BE2C (cell line): ENCODE measurements at regions not wholly inside any gene's neighbourhood (a gene's known extent, or its start where the extent isn't known, plus 50 kb on each side); places are given as distances from the start of the nearest gene placed in this dataset.
A peak's percentile ranks its signal among the peaks of the same experiment; 100 is the strongest.

Source experiments
- DNase-seq: peaks from one replicate; pipeline ENCODE4 v3.0.0-alpha.2; 2020
- H3K27me3 ChIP-seq: fragments of 250-450 bp; sonication (Bioruptor Pico); 2 replicates; pipeline ENCODE4 v1.5.1; 2020; ENCODE audit warnings: mild to moderate bottlenecking
- H3K36me3 ChIP-seq: fragments of 250-450 bp; sonication (Bioruptor Pico); 2 replicates; pipeline ENCODE4 v1.5.1; 2020; ENCODE audit warnings: mild to moderate bottlenecking
- H3K4me1 ChIP-seq: fragments of 250-450 bp; sonication (Bioruptor Pico); 2 replicates; pipeline ENCODE4 v1.5.1; 2020
- H3K4me3 ChIP-seq: 2 replicates; pipeline ENCODE4 v1.5.1; 2011; ENCODE audit warnings: low read depth, low read length
- H3K9me3 ChIP-seq: fragments of 250-450 bp; sonication (Bioruptor Pico); 2 replicates; pipeline ENCODE4 v1.5.1; 2020
- TF ChIP-seq, protein P1 (sequence below): IDR thresholded peaks from 2 replicates; pipeline ENCODE4 v1.5.1; 2012; ENCODE audit warnings: mild to moderate bottlenecking, low read depth, low read length

DNA sequence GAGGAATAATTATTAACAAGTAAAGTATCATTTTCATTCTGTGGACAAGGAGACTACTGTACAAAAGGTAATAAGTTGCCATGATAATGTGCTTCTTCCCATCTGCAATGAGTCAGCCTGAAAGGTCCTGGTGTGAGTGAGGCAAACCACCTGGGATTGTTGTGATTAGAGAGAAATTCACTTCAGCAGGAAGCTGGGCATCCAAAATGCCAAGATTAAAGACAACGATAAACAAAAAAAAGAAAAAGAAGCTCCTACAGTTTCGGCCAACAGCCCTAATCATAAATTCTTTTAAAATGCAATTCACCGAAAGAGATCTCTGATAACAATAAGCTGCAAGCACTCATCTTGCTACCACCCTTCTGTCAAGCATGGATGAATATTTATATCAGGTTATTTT, 507.8 kb downstream of the TUSC7 start:
- DNase-seq, result peak; percentile 29
- Histone ChIP-seq H3K9me3 (no peaks in the 10 kb centered on the region), H3K4me3 (peak overlapping the region; percentile 20), H3K36me3 (no peaks in the 10 kb centered on the region), H3K27me3 (no peaks in the 10 kb centered on the region), H3K4me1 (peaks cover 17% of the 10 kb centered on the region)
- TF ChIP-seq, protein P1, sequence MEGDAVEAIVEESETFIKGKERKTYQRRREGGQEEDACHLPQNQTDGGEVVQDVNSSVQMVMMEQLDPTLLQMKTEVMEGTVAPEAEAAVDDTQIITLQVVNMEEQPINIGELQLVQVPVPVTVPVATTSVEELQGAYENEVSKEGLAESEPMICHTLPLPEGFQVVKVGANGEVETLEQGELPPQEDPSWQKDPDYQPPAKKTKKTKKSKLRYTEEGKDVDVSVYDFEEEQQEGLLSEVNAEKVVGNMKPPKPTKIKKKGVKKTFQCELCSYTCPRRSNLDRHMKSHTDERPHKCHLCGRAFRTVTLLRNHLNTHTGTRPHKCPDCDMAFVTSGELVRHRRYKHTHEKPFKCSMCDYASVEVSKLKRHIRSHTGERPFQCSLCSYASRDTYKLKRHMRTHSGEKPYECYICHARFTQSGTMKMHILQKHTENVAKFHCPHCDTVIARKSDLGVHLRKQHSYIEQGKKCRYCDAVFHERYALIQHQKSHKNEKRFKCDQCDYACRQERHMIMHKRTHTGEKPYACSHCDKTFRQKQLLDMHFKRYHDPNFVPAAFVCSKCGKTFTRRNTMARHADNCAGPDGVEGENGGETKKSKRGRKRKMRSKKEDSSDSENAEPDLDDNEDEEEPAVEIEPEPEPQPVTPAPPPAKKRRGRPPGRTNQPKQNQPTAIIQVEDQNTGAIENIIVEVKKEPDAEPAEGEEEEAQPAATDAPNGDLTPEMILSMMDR, result no peak

DNA sequence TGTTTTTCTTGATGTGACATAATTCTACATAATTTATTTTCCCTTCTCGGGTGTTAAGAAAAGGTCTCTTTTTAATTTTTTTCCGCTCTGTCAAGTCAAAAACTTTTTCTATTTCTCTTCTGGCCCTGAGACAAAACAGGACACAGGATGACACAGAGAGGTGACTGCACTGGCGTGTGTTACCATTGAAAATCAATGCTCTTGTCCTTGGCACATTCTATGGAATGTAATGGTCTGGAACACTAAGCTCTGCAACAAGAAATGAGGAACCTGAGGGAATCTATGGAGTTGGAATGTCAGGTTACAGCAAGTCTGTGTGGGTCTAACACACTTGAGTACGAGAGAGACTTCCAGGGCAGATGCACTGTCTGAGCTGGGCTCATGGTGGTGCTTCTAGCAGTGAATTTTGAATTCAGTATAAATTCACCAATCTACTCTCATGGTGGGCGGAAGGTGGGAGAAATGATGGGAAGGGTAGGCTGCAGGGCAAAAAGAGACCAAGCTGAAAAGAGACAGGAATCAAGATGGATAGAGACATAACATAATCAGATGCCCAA, 508.3 kb downstream of the TUSC7 start:
- Histone ChIP-seq H3K4me3 (peak overlapping the region; percentile 20), H3K36me3 (no peaks in the 10 kb centered on the region), H3K4me1 (peaks cover 17% of the 10 kb centered on the region), H3K27me3 (no peaks in the 10 kb centered on the region), H3K9me3 (no peaks in the 10 kb centered on the region)
- DNase-seq, result peak; percentile 14
- TF ChIP-seq, protein P1, result no peak

DNA sequence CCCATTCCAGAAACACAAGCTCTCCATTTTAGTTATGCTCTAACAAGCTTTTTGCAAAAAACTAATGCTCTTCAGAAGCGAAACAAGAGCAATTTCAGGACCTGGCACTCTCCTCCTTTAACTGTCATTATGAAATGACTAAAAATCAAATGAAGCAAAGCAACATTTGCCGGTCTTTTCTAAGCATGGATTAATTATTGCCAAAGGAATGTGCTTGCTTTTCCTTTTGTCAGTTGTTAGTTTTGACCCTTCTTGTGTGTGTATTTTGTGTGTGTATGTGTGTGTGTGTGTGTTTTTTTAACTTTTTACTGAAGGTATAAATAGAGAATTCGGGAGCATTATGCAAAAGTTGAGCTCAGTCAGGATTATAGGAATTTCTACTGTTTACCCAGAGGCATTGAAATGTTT, 509.1 kb downstream of the TUSC7 start:
- TF ChIP-seq, protein P1, result no peak

DNA sequence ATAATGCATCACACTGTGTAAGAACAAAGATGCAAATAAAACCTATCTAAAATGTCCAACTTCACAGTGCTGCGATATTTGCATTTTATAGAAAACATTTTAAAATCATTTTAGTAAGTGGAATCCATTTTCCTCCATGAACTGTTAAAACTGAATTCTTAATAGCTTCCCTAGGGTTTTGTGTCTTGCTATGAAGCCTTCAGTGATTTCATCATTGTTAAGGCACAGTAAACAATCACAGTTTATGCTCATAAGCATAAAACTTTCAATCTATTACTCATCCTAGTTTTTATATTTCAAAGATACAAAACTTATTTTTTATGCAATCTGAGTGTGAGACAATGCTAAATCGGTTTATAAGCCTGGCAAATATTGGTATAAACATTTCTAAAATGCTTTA, 509.7 kb downstream of the TUSC7 start:
- DNase-seq, result no peak
- Histone ChIP-seq H3K4me3 (no peak overlapping the region), H3K9me3 (no peaks in the 10 kb centered on the region), H3K27me3 (no peaks in the 10 kb centered on the region), H3K4me1 (peaks cover 17% of the 10 kb centered on the region), H3K36me3 (no peaks in the 10 kb centered on the region)
- TF ChIP-seq, protein P1, result no peak

More for the DNA sequence above, 509.1 kb downstream of the TUSC7 start:
- Histone ChIP-seq H3K4me3 (no peak overlapping the region), H3K9me3 (no peaks in the 10 kb centered on the region), H3K4me1 (peaks cover 17% of the 10 kb centered on the region), H3K36me3 (no peaks in the 10 kb centered on the region), H3K27me3 (no peaks in the 10 kb centered on the region)
- DNase-seq, result no peak

DNA sequence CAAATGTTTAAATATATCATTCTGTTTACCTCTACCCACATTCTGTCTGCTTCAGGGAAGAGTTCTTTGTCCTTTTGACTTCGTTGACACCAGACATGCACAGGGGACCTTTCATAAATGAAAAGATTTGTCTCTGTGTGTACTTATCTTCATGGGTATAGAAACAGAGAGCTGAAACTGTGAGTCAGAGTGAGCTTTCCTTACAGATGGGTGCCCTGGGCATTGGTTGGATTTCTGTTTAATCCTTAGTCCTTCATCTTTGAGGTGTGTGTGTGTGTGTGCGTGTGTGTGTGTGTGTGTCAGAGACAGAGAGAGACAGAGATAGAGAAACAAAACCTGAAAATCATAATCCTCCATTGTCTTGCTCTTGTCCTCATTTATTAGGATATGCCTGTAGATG, 517.4 kb downstream of the TUSC7 start:
- H3K4me1 ChIP-seq, result no peaks in the 10 kb centered on the region
- no peaks in the 10 kb centered on the region for H3K27me3 ChIP-seq
- DNase-seq, result no peak
- no peaks in the 10 kb centered on the region for H3K36me3 ChIP-seq
- no peak overlapping the region for H3K4me3 ChIP-seq
- TF ChIP-seq, protein P1, result no peak
- no peaks in the 10 kb centered on the region for H3K9me3 ChIP-seq

DNA sequence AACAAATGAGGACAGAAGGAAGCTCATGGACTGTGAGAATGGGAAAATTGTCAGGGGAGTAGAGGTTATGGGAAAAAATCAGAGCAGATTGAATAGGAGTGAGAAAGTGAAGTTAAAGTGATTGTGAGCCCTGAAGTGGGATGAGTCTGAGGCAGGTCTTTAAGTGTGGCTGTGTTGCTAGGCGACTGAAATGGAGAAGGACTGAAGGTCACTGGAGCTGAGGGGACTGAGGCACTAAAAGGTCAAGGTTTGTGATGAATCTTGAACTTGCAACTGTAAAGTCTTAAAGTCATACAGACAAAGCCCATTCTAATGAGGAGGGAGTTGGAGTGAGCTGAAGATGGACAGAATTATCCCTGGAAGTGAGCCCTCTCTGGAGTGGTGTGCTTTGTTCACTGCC, 518.9 kb downstream of the TUSC7 start:
- H3K36me3 ChIP-seq, result no peaks in the 10 kb centered on the region
- TF ChIP-seq, protein P1, result no peak
- no peaks in the 10 kb centered on the region for H3K27me3 ChIP-seq
- DNase-seq, result no peak
- no peaks in the 10 kb centered on the region for H3K4me1 ChIP-seq
- H3K9me3 ChIP-seq, result no peaks in the 10 kb centered on the region
- no peak overlapping the region for H3K4me3 ChIP-seq
